ENCODE measurements at regions not wholly inside any gene's neighbourhood (a gene's known extent, or its start where the extent isn't known, plus 50 kb on each side); places are given as distances from the start of the nearest gene placed in this dataset.

DNA sequence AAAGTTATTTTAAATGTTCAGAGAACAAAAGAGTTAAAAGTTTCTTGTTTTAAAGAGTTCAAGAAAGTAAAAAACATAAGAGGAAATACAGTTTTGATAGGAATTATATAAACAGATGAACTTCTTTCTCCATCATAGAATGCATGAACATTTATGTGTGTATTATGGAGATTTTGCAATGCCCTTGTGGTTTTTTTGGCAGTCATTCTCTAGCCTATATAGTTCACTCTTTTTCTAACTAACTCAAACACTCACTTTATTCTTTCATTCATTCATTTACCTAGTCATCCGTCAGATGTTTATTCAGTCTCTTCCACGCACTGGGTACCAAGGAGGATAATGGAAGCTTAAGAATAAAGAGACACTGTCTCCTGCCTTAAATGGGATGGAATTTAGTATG is 195.9 kb upstream of the VLDLR start:
- TF ChIP-seq, protein P1, sequence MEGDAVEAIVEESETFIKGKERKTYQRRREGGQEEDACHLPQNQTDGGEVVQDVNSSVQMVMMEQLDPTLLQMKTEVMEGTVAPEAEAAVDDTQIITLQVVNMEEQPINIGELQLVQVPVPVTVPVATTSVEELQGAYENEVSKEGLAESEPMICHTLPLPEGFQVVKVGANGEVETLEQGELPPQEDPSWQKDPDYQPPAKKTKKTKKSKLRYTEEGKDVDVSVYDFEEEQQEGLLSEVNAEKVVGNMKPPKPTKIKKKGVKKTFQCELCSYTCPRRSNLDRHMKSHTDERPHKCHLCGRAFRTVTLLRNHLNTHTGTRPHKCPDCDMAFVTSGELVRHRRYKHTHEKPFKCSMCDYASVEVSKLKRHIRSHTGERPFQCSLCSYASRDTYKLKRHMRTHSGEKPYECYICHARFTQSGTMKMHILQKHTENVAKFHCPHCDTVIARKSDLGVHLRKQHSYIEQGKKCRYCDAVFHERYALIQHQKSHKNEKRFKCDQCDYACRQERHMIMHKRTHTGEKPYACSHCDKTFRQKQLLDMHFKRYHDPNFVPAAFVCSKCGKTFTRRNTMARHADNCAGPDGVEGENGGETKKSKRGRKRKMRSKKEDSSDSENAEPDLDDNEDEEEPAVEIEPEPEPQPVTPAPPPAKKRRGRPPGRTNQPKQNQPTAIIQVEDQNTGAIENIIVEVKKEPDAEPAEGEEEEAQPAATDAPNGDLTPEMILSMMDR (conservative IDR thresholded peaks at IDR 0.05; ENCODE audit: low read length) = no peak
- no peak for TF ChIP-seq EZH2phosphoT487 (IDR thresholded peaks at IDR 0.05; ENCODE audit: borderline replicate concordance)

Data from Loucy (cell line).